Heart right ventricle (tissue), 16 donors: ENCODE measurements at regions not wholly inside any gene's neighbourhood (a gene's known extent, or its start where the extent isn't known, plus 50 kb on each side); places are given as distances from the start of the nearest gene placed in this dataset.

Experiments
- ATAC-seq, 8 donors: fragments of 200-7000 bp; cut with Tn5 transposase; one replicate each; pipeline ENCODE4 v1.9.1; 2020; ENCODE audit warnings: mild to moderate bottlenecking in 8 of 8, moderate library complexity in 8 of 8, moderate number of reproducible peaks in 1 of 8
- DNase-seq, 2 donors: peaks; one replicate each; pipeline ENCODE4 v3.0.0-alpha.2; 2020
- H3K27ac ChIP-seq, 10 donors: fragments of 200-600 bp; sonication (generic) in 2 of 10; one replicate each; pipeline versions ENCODE4 v1.5.0 to v1.8.0; 2020 to 2022; ENCODE audit warnings: mild to moderate bottlenecking in 3 of 10
- H3K27me3 ChIP-seq, 7 donors: fragments of 200-600 bp; one replicate each; pipeline ENCODE4 v1.8.0; 2021 to 2022; ENCODE audit warnings: mild to moderate bottlenecking in 2 of 7
- H3K36me3 ChIP-seq, 9 donors: fragments of 200-600 bp; sonication (generic) in 1 of 9; one replicate each; pipeline versions ENCODE4 v1.5.0 to v1.8.0; 2020 to 2022; ENCODE audit warnings: mild to moderate bottlenecking in 2 of 9
- H3K4me1 ChIP-seq, 9 donors: fragments of 200-600 bp; sonication (generic) in 1 of 9; one replicate each; pipeline versions ENCODE4 v1.5.0 to v1.8.0; 2020 to 2022; ENCODE audit warnings: mild to moderate bottlenecking in 4 of 9
- H3K4me3 ChIP-seq, 10 donors: fragments of 200-600 bp; sonication (generic) in 2 of 10; one replicate each; pipeline versions ENCODE4 v1.5.0 to v1.8.0; 2020 to 2022; ENCODE audit warnings: mild to moderate bottlenecking in 7 of 10, moderate library complexity in 2 of 10
- H3K9me3 ChIP-seq, 11 donors: fragments of 200-600 bp in 10 of 11; sonication (generic) in 2 of 11; one replicate each; pipeline versions ENCODE4 v1.5.0 to v1.8.0; 2013 to 2022; ENCODE audit warnings: mild to moderate bottlenecking in 2 of 11, control low read depth in 1 of 11, moderate library complexity in 1 of 11
- WGBS, 2 donors: extraction: QIAGEN DNeasy Blood & Tissue Kit; methylation state at CpG; one replicate each; pipeline ENCODE4 v1.1.7; 2013; ENCODE audit warnings: inconsistent platforms in 1 of 2; 5-methylcytosine and 5-hydroxymethylcytosine counted together
- intact Hi-C, 10 donors: fragments of 100-400 bp; cut with DNase I; formaldehyde crosslinking; loops; one replicate each; pipeline versions ENCODE4 v1.11.1 to v1.14.2; 2022
- TF ChIP-seq, protein P1 (sequence below), 9 donors: fragments of 200-600 bp; sonication (generic) in 2 of 9; IDR thresholded peaks; one replicate each; pipeline versions ENCODE4 v1.5.0 to v1.8.0; 2021 to 2022; ENCODE audit warnings: antibody characterized with exemption in 9 of 9, mild to moderate bottlenecking in 5 of 9, moderate library complexity in 1 of 9
- donor health status: Arrhythmogenic right ventricular cardiomyopathy.
- donor health status: ischemic (EF 13 %, LVEDD 7.1; RV severe dilation, severe dysfunction).
- donor health status: healthy with polysubstance abuse.
- donor health status: DM: no; HTN: yes; CAD: no.
- donor health status: DM: no; HTN: no; CAD: no.
- donor health status: ischemic (EF 25% LVEDD 6.9; RV normal size, moderate dysfunction).
- donor health status: ischemic (EF 25% LVEDD 5.7; RV mildly dilated, moderate dysfunction).
- donor health status: healthy.
- donor health status: DM: yes; HTN: yes; CAD: no.
- donor health status: Ischemic cardiomyopathy.
- donor health status: ischemic (EF 35%, LVEDD 5.7; RV mildly dilated, moderate dysfunction).
- donor health status: nonischemic (EF 11% LVEDD 7.7; RV severe dilation, severe dysfunction).
- donor health status: DM: yes; HTN: yes; CAD: no.
- donor health status: PGD.
- donor health status: ischemic (EF 29% LVEDD 5.4; RV normal size, mild dysfunction).
- donor health status: nonischemic (EF 23%, LVEDD 6.1; RV moderate dilation, normal function).

DNA sequence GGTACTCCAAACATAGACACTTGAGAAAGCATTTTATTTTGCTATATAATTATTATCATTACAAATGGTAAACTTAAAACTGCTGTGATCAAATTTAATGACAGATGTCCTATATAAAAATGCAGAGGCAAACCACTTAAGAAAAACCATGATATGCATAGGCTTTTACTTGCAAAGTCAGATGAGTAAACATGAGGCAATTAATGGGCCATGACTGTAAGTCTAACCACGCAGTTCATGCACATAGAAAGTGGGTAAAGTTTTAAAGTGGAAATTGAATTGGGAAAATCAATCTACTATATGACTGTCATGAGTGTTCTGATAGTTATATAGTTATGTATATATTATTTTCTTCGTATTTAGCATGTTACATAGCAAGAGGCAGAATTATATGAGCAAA is 219.2 kb downstream of the PTPRC start:
- no peak overlapping the region for H3K27ac ChIP-seq
- peaks cover 0 to 3% (median 0%) of the 10 kb centered on the region in 11 donors for H3K9me3 ChIP-seq
- no peaks in the 10 kb centered on the region for H3K4me1 ChIP-seq
- H3K27me3 ChIP-seq: no peaks in the 10 kb centered on the region
- TF ChIP-seq, protein P1, sequence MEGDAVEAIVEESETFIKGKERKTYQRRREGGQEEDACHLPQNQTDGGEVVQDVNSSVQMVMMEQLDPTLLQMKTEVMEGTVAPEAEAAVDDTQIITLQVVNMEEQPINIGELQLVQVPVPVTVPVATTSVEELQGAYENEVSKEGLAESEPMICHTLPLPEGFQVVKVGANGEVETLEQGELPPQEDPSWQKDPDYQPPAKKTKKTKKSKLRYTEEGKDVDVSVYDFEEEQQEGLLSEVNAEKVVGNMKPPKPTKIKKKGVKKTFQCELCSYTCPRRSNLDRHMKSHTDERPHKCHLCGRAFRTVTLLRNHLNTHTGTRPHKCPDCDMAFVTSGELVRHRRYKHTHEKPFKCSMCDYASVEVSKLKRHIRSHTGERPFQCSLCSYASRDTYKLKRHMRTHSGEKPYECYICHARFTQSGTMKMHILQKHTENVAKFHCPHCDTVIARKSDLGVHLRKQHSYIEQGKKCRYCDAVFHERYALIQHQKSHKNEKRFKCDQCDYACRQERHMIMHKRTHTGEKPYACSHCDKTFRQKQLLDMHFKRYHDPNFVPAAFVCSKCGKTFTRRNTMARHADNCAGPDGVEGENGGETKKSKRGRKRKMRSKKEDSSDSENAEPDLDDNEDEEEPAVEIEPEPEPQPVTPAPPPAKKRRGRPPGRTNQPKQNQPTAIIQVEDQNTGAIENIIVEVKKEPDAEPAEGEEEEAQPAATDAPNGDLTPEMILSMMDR (IDR thresholded peaks at IDR 0.05): no peak
- no peak overlapping the region for H3K4me3 ChIP-seq
- no peak for DNase-seq
- 97 to 98% methylated on average over 2 of the region's 2 CpGs for WGBS, 2 donors
- intact Hi-C loops: no loop called here
- ATAC-seq: no peak
- peaks cover 0 to 26% (median 0%) of the 10 kb centered on the region in 9 donors for H3K36me3 ChIP-seq

DNA sequence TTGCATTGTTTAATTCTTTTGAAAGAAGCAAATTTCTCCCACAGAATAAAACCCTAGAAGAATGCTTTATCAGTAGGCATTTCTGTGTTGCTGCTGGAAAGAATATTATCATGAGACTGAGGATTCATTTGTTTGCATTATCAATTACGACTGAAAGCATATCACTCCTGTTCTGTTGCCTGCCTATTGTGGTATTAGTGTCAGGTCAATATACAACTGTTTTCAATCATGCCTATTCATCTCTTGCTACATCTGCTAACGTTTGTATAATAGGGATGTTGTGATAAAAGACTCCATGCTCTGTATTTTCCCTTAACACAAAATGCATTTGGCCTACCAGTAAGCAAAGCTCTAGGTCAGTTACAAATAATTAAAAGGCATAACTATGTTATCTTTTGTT is 221.5 kb downstream of the PTPRC start:
- TF ChIP-seq, protein P1 (IDR thresholded peaks at IDR 0.05): no peak
- H3K4me3 ChIP-seq: no peak overlapping the region
- no peaks in the 10 kb centered on the region for H3K9me3 ChIP-seq
- WGBS, 2 donors: 59 to 60% methylated on average over 2 of the region's 2 CpGs
- ATAC-seq (no peak), DNase-seq (no peak)
- no peak overlapping the region for H3K27ac ChIP-seq
- intact Hi-C loops: no loop called here
- peaks cover 0 to 12% (median 0%) of the 10 kb centered on the region in 9 donors for H3K4me1 ChIP-seq
- no peaks in the 10 kb centered on the region for H3K27me3 ChIP-seq
- H3K36me3 ChIP-seq: peaks cover 0 to 17% (median 0%) of the 10 kb centered on the region in 9 donors

DNA sequence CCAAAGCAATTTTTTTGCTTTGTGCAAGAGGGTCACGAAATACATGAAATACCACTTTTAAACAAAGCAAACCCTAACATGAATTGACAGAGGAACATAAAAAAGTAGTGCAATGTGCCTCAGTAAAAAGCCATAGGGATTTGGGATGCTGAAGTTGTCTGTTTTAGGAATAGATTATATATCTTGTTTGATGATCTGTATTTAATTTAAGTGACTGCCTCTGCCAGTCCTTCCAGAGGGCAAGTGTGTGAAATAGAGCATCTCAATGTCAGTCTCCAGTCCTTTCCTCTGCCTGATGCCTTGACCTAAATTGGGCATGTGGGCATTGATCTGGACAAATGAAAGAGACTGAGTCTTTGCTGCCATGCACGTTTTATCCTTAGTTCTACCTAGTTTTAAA is 222.8 kb downstream of the PTPRC start:
- intact Hi-C loops: no loop called here
- WGBS, 2 donors: 65 to 88% methylated on average over 2 of the region's 2 CpGs

DNA sequence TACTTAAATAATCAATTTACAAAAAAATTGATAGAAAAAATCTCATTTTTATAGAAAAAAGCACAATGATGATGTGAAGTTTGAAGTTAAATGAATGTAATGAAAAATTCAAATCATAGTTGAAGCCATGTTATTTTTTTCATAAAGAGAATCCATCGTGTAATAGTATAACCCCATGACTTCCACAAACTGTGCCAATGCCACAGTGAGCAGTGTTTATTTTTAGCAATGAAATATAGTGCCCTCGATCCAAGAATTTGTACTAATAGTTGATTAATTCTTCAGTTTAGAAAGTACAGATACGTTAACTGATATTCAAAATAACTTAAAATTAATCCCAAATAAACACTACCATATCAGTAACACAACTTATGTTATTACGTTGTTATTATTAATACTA is 225.9 kb downstream of the PTPRC start:
- no peak overlapping the region for H3K4me3 ChIP-seq
- TF ChIP-seq, protein P1 (IDR thresholded peaks at IDR 0.05): no peak
- DNase-seq: no peak
- peaks cover 0 to 30% (median 8%) of the 10 kb centered on the region in 9 donors for H3K4me1 ChIP-seq
- 42 to 54% methylated on average over 4 of the region's 4 CpGs for WGBS, 2 donors
- no peaks in the 10 kb centered on the region for H3K36me3 ChIP-seq
- peak overlapping the region in 1 of 10 donors; percentile 36 for H3K27ac ChIP-seq
- ATAC-seq: peak in 2 of 8 donors; percentile 42 to 64
- no peaks in the 10 kb centered on the region for H3K27me3 ChIP-seq
- intact Hi-C loops: loop anchor here in 2 of 10 donors (2.0 to 5.0 kb wide), 3 partner anchors 38 to 73 kb away; no protein-coding TSS in a partner anchor
- H3K9me3 ChIP-seq: no peaks in the 10 kb centered on the region

More for the DNA sequence above, 222.8 kb downstream of the PTPRC start:
- Histone ChIP-seq H3K27me3 (no peaks in the 10 kb centered on the region), H3K9me3 (no peaks in the 10 kb centered on the region), H3K4me1 (peaks cover 0 to 24% (median 6%) of the 10 kb centered on the region in 9 donors), H3K4me3 (no peak overlapping the region), H3K27ac (no peak overlapping the region), H3K36me3 (peaks cover 0 to 17% (median 0%) of the 10 kb centered on the region in 9 donors)
- TF ChIP-seq, protein P1 (IDR thresholded peaks at IDR 0.05): no peak
- ATAC-seq (no peak), DNase-seq (no peak)
